ENCODE measurements at regions not wholly inside any gene's neighbourhood (a gene's known extent, or its start where the extent isn't known, plus 50 kb on each side); places are given as distances from the start of the nearest gene placed in this dataset.

DNA sequence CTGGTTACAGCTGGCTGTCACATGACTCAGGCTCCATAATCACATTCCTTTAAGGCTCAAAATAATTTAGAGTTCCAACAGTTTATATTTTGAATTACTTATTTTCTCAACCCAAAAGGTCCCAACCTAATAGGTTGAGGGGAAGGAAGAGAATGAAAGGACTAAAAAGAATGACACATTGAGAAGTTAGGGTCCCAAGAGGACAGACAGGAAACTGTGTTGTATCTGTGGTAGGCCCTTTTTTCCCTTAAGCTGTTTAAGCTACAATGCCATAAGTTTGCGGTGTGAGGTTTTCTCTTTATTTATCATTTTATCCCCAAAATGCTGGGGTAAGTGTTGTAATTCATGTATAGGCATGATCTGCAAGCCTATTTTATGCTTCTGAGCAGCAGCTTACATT lies 290.2 kb downstream of the ZNF674 start:
- no peak overlapping the region for H3K4me3 ChIP-seq (ENCODE audit: low read depth, low read length)
- TF ChIP-seq POLR2A (IDR thresholded peaks at IDR 0.05; ENCODE audit: extremely low read depth, insufficient read length) (no peak), MAX (IDR thresholded peaks at IDR 0.05; ENCODE audit: low read depth, low read length) (no peak), MYC (IDR thresholded peaks at IDR 0.05; ENCODE audit: low read depth, low read length) (no peak)
- TF ChIP-seq, protein P1, sequence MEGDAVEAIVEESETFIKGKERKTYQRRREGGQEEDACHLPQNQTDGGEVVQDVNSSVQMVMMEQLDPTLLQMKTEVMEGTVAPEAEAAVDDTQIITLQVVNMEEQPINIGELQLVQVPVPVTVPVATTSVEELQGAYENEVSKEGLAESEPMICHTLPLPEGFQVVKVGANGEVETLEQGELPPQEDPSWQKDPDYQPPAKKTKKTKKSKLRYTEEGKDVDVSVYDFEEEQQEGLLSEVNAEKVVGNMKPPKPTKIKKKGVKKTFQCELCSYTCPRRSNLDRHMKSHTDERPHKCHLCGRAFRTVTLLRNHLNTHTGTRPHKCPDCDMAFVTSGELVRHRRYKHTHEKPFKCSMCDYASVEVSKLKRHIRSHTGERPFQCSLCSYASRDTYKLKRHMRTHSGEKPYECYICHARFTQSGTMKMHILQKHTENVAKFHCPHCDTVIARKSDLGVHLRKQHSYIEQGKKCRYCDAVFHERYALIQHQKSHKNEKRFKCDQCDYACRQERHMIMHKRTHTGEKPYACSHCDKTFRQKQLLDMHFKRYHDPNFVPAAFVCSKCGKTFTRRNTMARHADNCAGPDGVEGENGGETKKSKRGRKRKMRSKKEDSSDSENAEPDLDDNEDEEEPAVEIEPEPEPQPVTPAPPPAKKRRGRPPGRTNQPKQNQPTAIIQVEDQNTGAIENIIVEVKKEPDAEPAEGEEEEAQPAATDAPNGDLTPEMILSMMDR (IDR thresholded peaks at IDR 0.05; ENCODE audit: low read depth, low read length), result no peak
- DNase-seq (ENCODE audit: low read depth), result peak; percentile 73

GRCh38 chrX:46254641-46255040 lies 290.6 kb downstream of the ZNF674 start:
- no peak for DNase-seq (ENCODE audit: low read depth)
- H3K4me3 ChIP-seq (ENCODE audit: low read depth, low read length), result no peak overlapping the region
- TF ChIP-seq, protein P1 (IDR thresholded peaks at IDR 0.05; ENCODE audit: low read depth, low read length), result no peak
- no peak for TF ChIP-seq POLR2A (IDR thresholded peaks at IDR 0.05; ENCODE audit: extremely low read depth, insufficient read length)
- TF ChIP-seq MYC (IDR thresholded peaks at IDR 0.05; ENCODE audit: low read depth, low read length), result no peak
- no peak for TF ChIP-seq MAX (IDR thresholded peaks at IDR 0.05; ENCODE audit: low read depth, low read length)

- H3K4me3 ChIP-seq (ENCODE audit: low read depth, low read length), result no peak overlapping the region
- DNase-seq (ENCODE audit: low read depth), result no peak
- TF ChIP-seq MAX (IDR thresholded peaks at IDR 0.05; ENCODE audit: low read depth, low read length) (no peak), MYC (IDR thresholded peaks at IDR 0.05; ENCODE audit: low read depth, low read length) (no peak), POLR2A (IDR thresholded peaks at IDR 0.05; ENCODE audit: extremely low read depth, insufficient read length) (no peak)
- TF ChIP-seq, protein P1 (IDR thresholded peaks at IDR 0.05; ENCODE audit: low read depth, low read length), result no peak
Measured at GRCh38 chrX:46251755-46252154, 293.5 kb downstream of the ZNF674 start.

DNA sequence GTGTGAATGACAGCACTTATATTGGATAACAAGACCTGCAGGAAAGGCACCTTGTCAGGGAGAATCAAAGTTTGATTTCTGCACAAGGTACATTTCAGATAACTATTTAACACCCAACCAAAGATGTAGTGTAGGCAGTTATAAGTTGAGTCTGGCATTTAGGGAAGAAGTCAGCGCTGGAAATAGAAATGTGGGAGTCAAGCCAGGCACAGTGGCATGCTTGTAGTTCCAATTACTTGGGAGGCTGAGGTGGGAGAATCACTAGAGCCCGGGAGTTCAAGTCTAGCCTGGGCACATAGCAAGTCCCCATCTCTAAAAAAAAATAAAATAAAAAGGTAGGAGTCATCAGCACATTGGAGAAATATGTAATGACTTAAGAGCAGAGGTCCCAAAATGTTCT lies 295.1 kb downstream of the ZNF674 start:
- no peak for DNase-seq (ENCODE audit: low read depth)
- TF ChIP-seq, protein P1 (IDR thresholded peaks at IDR 0.05; ENCODE audit: low read depth, low read length), result no peak
- no peak for TF ChIP-seq MYC (IDR thresholded peaks at IDR 0.05; ENCODE audit: low read depth, low read length)
- no peak for TF ChIP-seq POLR2A (IDR thresholded peaks at IDR 0.05; ENCODE audit: extremely low read depth, insufficient read length)
- TF ChIP-seq MAX (IDR thresholded peaks at IDR 0.05; ENCODE audit: low read depth, low read length), result no peak
- H3K4me3 ChIP-seq (ENCODE audit: low read depth, low read length), result no peak overlapping the region

DNA sequence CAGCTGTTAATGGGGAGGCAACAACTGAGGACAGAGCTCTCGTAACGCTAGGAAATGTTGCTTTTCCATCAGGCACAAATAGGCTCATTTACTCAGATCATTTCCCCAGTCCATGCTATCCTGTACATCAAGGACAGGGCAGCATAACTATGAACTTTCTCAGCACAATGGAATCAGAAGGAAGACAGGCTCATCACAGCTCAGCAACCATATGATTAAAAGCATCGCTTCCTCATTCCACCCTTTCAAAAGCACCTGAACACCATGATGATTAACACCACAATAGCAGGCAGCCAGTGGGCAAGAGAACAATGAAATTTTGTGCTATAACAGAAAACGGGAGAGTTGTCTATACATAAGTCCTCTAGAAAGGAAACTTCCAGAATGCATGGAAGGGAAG lies 297.8 kb downstream of the ZNF674 start:
- DNase-seq (ENCODE audit: low read depth), result no peak
- TF ChIP-seq MAX (IDR thresholded peaks at IDR 0.05; ENCODE audit: low read depth, low read length), result no peak
- TF ChIP-seq, protein P1 (IDR thresholded peaks at IDR 0.05; ENCODE audit: low read depth, low read length), result no peak
- no peak for TF ChIP-seq MYC (IDR thresholded peaks at IDR 0.05; ENCODE audit: low read depth, low read length)
- no peak for TF ChIP-seq POLR2A (IDR thresholded peaks at IDR 0.05; ENCODE audit: extremely low read depth, insufficient read length)
- no peak overlapping the region for H3K4me3 ChIP-seq (ENCODE audit: low read depth, low read length)

DNA sequence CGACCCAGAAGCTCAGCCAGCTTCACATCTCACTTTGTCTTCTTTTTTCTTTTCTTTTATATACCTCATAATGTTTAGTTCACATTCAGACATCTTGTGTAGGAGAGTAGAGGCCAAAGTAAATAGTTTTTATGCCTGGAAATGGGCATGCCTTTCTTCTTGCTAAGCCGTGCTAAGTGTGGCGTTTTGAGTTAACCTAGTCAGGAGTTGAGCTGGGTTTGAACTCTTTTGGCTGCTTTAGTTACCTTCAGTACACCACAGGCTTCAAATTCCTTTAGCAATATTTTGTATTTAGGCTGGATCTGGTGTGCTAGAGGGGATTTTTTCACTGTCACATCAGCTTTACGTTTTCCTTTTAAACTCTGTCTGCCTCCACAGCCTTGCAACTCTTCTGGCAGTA lies 300.8 kb downstream of the ZNF674 start:
- TF ChIP-seq MAX (IDR thresholded peaks at IDR 0.05; ENCODE audit: low read depth, low read length), result no peak
- TF ChIP-seq, protein P1 (IDR thresholded peaks at IDR 0.05; ENCODE audit: low read depth, low read length), result no peak
- TF ChIP-seq MYC (IDR thresholded peaks at IDR 0.05; ENCODE audit: low read depth, low read length), result no peak
- no peak for TF ChIP-seq POLR2A (IDR thresholded peaks at IDR 0.05; ENCODE audit: extremely low read depth, insufficient read length)

More for the DNA sequence above, 300.8 kb downstream of the ZNF674 start:
- no peak overlapping the region for H3K4me3 ChIP-seq (ENCODE audit: low read depth, low read length)
- DNase-seq (ENCODE audit: low read depth), result no peak

All from NB4 (cell line).